NCI-H187 treated with DMSO at 0.1 percent for 48 hours (cell line): ENCODE measurements at regions not wholly inside any gene's neighbourhood (a gene's known extent, or its start where the extent isn't known, plus 50 kb on each side); places are given as distances from the start of the nearest gene placed in this dataset.

Experiments used
- DNase-seq: peaks from one replicate; lab custom pipeline; 2025; lab: John Stamatoyannopoulos, UW

- no peak for DNase-seq
These were observed 94.1 kb downstream of the SIK1 start for GRCh38 chr21:43332861-43333297.

- DNase-seq: no peak
These were observed 94.7 kb downstream of the SIK1 start for GRCh38 chr21:43331962-43332828.

- no peak for DNase-seq
These were observed 95.6 kb downstream of the SIK1 start for GRCh38 chr21:43331111-43331961.

- no peak for DNase-seq
These were observed 96.5 kb downstream of the SIK1 start for GRCh38 chr21:43330306-43330881.

GRCh38 chr21:43329711-43330269, 97.1 kb downstream of the SIK1 start:
- no peak for DNase-seq

GRCh38 chr21:43328958-43329691, 97.8 kb downstream of the SIK1 start:
- no peak for DNase-seq

GRCh38 chr21:43328185-43328957, 98.6 kb downstream of the SIK1 start:
- no peak for DNase-seq

GRCh38 chr21:43325968-43326715, 100.8 kb downstream of the SIK1 start:
- no peak for DNase-seq

- no peak for DNase-seq
These were observed 101.9 kb downstream of the SIK1 start for GRCh38 chr21:43325036-43325435.

GRCh38 chr21:43324596-43324995, 102.3 kb downstream of the SIK1 start:
- no peak for DNase-seq

- DNase-seq: no peak
These were observed 103.5 kb downstream of the SIK1 start for GRCh38 chr21:43323244-43324005.

GRCh38 chr21:43322805-43323204, 104.1 kb downstream of the SIK1 start:
- no peak for DNase-seq

GRCh38 chr21:43322311-43322710, 104.6 kb downstream of the SIK1 start:
- no peak for DNase-seq

GRCh38 chr21:43321611-43322010, 105.3 kb downstream of the SIK1 start:
- no peak for DNase-seq

GRCh38 chr21:43321111-43321510, 105.8 kb downstream of the SIK1 start:
- DNase-seq: no peak

GRCh38 chr21:43320526-43320925, 106.4 kb downstream of the SIK1 start:
- DNase-seq: no peak

GRCh38 chr21:43318841-43319781, 107.8 kb downstream of the SIK1 start:
- peak; percentile 18 for DNase-seq

GRCh38 chr21:43318368-43318767, 108.6 kb downstream of the SIK1 start:
- no peak for DNase-seq
